ENCODE measurements at regions not wholly inside any gene's neighbourhood (a gene's known extent, or its start where the extent isn't known, plus 50 kb on each side); places are given as distances from the start of the nearest gene placed in this dataset.

- H3K4me3 Mint-ChIP-seq, result no peak overlapping the region
- Histone ChIP-seq H3K9me3 (ENCODE audit: control extremely low read depth in 1 of 3, control insufficient read depth in 2 of 3, insufficient read depth in 1 of 3, low read length in 2 of 3) (no peaks in the 10 kb centered on the region), H3K27me3 (replicated peaks in 1 of 4; ENCODE audit: control extremely low read depth in 1 of 4, control insufficient read depth in 3 of 4, insufficient read depth in 4 of 4, low read length in 3 of 4) (peaks cover 0 to 3% (median 0%) of the 10 kb centered on the region in 4 experiments), H3K9ac (ENCODE audit: low read length) (no peak overlapping the region), H3K36me3 (replicated peaks in 1 of 2; ENCODE audit: control extremely low read depth in 1 of 2, control insufficient read depth in 1 of 2, extremely low read depth in 1 of 2, insufficient read depth in 2 of 2, low read length in 1 of 2) (no peaks in the 10 kb centered on the region), H3K4me3 (ENCODE audit: control extremely low read depth in 1 of 5, extremely low read depth in 1 of 5, insufficient read depth in 1 of 5, low read depth in 2 of 5, low read length in 4 of 5) (no peak overlapping the region), H2AFZ (ENCODE audit: insufficient read depth, low read depth, low read length, poor library complexity, severe bottlenecking) (no peak overlapping the region), H4K20me1 (ENCODE audit: control insufficient read depth, insufficient read depth, low read length, poor library complexity, severe bottlenecking) (no peaks in the 10 kb centered on the region), H3K4me1 (ENCODE audit: control insufficient read depth in 2 of 2, insufficient read depth in 2 of 2, low read length in 2 of 2) (no peaks in the 10 kb centered on the region), H3K4me2 (replicated peaks; ENCODE audit: low read depth, low read length, poor library complexity, severe bottlenecking) (no peak overlapping the region), H3K27ac (ENCODE audit: low read length in 2 of 2) (no peak overlapping the region), H3K79me2 (ENCODE audit: control insufficient read depth, insufficient read depth, low read length) (no peaks in the 10 kb centered on the region)
- no peaks in the 10 kb centered on the region for H3K27me3 Mint-ChIP-seq
- no peaks in the 10 kb centered on the region for H3K9me3 Mint-ChIP-seq (ENCODE audit: insufficient read depth)
- ChIA-PET POLR2A (no interaction called here), CTCF (no interaction called here)
- no peak for DNase-seq
- no peak overlapping the region for H3K27ac Mint-ChIP-seq
- WGBS (ENCODE audit: insufficient coverage), result 100% methylated on average over 1 of the region's 4 CpGs
- no peak for TF ChIP-seq EZH2 (IDR thresholded peaks at IDR 0.05; ENCODE audit: borderline replicate concordance, insufficient read depth, low read depth, low read length, poor library complexity, severe bottlenecking)
- no peak for TF ChIP-seq CTCF (IDR thresholded peaks at IDR 0.05)
- H3K4me1 Mint-ChIP-seq, result no peaks in the 10 kb centered on the region
- intact Hi-C loops (cut with micrococcal nuclease), result no loop called here
- no peak for ATAC-seq (ENCODE audit: low read depth)
Observed at GRCh38 chr16:80163339-80163738, 377.5 kb upstream of the DYNLRB2 start.

- ChIA-PET CTCF (no interaction called here), POLR2A (no interaction called here)
- no peaks in the 10 kb centered on the region for H3K36me3 ChIP-seq (replicated peaks in 1 of 2; ENCODE audit: control extremely low read depth in 1 of 2, control insufficient read depth in 1 of 2, extremely low read depth in 1 of 2, insufficient read depth in 2 of 2, low read length in 1 of 2)
- ATAC-seq (ENCODE audit: low read depth), result no peak
- no peaks in the 10 kb centered on the region for H3K27me3 ChIP-seq (replicated peaks in 1 of 4; ENCODE audit: control extremely low read depth in 1 of 4, control insufficient read depth in 3 of 4, insufficient read depth in 4 of 4, low read length in 3 of 4)
- no peak overlapping the region for H3K4me2 ChIP-seq (replicated peaks; ENCODE audit: low read depth, low read length, poor library complexity, severe bottlenecking)
- H2AFZ ChIP-seq (ENCODE audit: insufficient read depth, low read depth, low read length, poor library complexity, severe bottlenecking), result no peak overlapping the region
- no peaks in the 10 kb centered on the region for H4K20me1 ChIP-seq (ENCODE audit: control insufficient read depth, insufficient read depth, low read length, poor library complexity, severe bottlenecking)
- H3K9ac ChIP-seq (ENCODE audit: low read length), result no peak overlapping the region
- DNase-seq, result no peak
- no peak overlapping the region for H3K27ac ChIP-seq (ENCODE audit: low read length in 2 of 2)
- no peaks in the 10 kb centered on the region for H3K4me1 ChIP-seq (ENCODE audit: control insufficient read depth in 2 of 2, insufficient read depth in 2 of 2, low read length in 2 of 2)
- no peaks in the 10 kb centered on the region for H3K4me1 Mint-ChIP-seq
- H3K27ac Mint-ChIP-seq, result no peak overlapping the region
- H3K4me3 ChIP-seq (ENCODE audit: control extremely low read depth in 1 of 5, extremely low read depth in 1 of 5, insufficient read depth in 1 of 5, low read depth in 2 of 5, low read length in 4 of 5), result no peak overlapping the region
- WGBS (ENCODE audit: insufficient coverage), result 97% methylated on average over 10 of the region's 12 CpGs
- H3K27me3 Mint-ChIP-seq, result no peaks in the 10 kb centered on the region
- no peaks in the 10 kb centered on the region for H3K79me2 ChIP-seq (ENCODE audit: control insufficient read depth, insufficient read depth, low read length)
- no peaks in the 10 kb centered on the region for H3K9me3 Mint-ChIP-seq (ENCODE audit: insufficient read depth)
- intact Hi-C loops (cut with micrococcal nuclease), result no loop called here
- H3K9me3 ChIP-seq (ENCODE audit: control extremely low read depth in 1 of 3, control insufficient read depth in 2 of 3, insufficient read depth in 1 of 3, low read length in 2 of 3), result no peaks in the 10 kb centered on the region
- no peak overlapping the region for H3K4me3 Mint-ChIP-seq
- TF ChIP-seq EZH2 (IDR thresholded peaks at IDR 0.05; ENCODE audit: borderline replicate concordance, insufficient read depth, low read depth, low read length, poor library complexity, severe bottlenecking), result no peak
- TF ChIP-seq CTCF (IDR thresholded peaks at IDR 0.05), result no peak
Observed at GRCh38 chr16:80161799-80162739, 378.7 kb upstream of the DYNLRB2 start.
